ENCODE measurements at regions not wholly inside any gene's neighbourhood (a gene's known extent, or its start where the extent isn't known, plus 50 kb on each side); places are given as distances from the start of the nearest gene placed in this dataset.

DNA sequence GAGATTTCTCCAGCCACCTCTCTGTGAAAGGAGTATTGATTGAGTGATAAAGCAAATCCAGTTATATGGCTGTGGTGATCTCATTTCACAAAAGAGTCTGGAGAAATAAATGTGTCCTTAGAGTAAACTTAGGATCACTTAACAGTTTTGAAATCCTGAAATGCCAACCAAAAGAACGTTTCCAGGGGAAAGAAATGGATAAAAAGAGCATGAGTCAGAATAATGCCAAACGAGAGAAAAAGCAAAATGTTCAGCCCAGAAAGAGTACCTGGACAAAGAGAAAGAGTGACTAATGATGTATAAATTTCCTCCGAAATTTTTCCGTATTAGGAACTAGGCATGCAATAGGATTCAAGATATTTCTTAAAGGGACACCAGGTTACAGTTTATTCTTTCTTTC is 463.1 kb upstream of the CDH10 start:
- H3K4me3 Mint-ChIP-seq: no peak overlapping the region
- H3K27ac Mint-ChIP-seq: no peak overlapping the region
- no peaks in the 10 kb centered on the region for H3K36me3 Mint-ChIP-seq (ENCODE audit: low read depth)

DNA sequence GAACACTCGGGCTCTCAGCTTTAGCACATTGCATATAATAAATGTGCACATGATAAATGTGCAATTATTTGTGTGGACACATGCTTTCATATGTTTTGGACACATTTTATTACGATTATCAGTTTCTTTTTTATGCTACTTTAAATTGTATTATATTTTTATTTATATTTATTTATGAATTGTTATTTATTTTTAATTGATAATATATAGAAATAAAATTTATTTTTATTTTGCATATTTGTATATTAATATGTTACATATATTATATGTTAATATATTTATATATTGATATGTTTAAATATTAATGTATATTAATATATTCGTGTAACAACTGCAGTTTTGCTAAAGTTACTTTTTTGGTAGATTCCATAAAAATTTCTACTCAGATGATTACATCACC is 454.8 kb upstream of the CDH10 start:
- no peak for DNase-seq
- Mint-ChIP-seq H3K27me3 (ENCODE audit: insufficient read depth) (no peaks in the 10 kb centered on the region; the same call in 1 of the 2 replicates), H3K27ac (no peak overlapping the region), H3K4me1 (ENCODE audit: low read depth) (no peaks in the 10 kb centered on the region), H3K4me3 (no peak overlapping the region), H3K9me3 (peaks cover 33% of the 10 kb centered on the region), H3K36me3 (ENCODE audit: low read depth) (no peaks in the 10 kb centered on the region)
- TF ChIP-seq, protein P1, sequence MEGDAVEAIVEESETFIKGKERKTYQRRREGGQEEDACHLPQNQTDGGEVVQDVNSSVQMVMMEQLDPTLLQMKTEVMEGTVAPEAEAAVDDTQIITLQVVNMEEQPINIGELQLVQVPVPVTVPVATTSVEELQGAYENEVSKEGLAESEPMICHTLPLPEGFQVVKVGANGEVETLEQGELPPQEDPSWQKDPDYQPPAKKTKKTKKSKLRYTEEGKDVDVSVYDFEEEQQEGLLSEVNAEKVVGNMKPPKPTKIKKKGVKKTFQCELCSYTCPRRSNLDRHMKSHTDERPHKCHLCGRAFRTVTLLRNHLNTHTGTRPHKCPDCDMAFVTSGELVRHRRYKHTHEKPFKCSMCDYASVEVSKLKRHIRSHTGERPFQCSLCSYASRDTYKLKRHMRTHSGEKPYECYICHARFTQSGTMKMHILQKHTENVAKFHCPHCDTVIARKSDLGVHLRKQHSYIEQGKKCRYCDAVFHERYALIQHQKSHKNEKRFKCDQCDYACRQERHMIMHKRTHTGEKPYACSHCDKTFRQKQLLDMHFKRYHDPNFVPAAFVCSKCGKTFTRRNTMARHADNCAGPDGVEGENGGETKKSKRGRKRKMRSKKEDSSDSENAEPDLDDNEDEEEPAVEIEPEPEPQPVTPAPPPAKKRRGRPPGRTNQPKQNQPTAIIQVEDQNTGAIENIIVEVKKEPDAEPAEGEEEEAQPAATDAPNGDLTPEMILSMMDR (IDR thresholded peaks at IDR 0.05): no peak

More for the DNA sequence above, 463.1 kb upstream of the CDH10 start:
- Mint-ChIP-seq H3K27me3 (ENCODE audit: insufficient read depth) (no peaks in the 10 kb centered on the region), H3K9me3 (peaks cover 17% of the 10 kb centered on the region), H3K4me1 (ENCODE audit: low read depth) (no peaks in the 10 kb centered on the region)
- no peak for DNase-seq
- TF ChIP-seq, protein P1 (IDR thresholded peaks at IDR 0.05): no peak

DNA sequence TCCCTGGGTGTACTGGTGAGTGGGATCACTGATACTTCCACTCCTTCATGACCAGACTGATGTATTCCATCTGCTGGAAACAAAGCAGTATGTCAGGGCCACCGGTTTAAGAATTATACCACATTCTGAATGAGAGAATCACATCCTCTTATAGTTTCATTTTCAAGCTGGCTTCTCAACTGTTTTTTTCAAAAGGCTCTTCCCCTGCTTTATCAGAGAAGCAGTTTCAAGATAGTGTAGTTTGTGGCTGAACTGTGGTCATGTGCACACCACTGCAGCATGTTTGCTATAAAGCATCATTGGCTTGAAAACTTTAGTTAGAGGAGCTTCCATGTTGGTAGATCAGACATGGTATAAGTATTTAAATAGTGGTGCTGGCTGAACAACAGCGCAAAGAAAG is 450.5 kb upstream of the CDH10 start:
- H3K4me3 Mint-ChIP-seq: no peak overlapping the region
- no peak for DNase-seq
- no peaks in the 10 kb centered on the region for H3K27me3 Mint-ChIP-seq (ENCODE audit: insufficient read depth)
- H3K4me1 Mint-ChIP-seq (ENCODE audit: low read depth): no peaks in the 10 kb centered on the region
- no peaks in the 10 kb centered on the region for H3K36me3 Mint-ChIP-seq (ENCODE audit: low read depth)
- H3K9me3 Mint-ChIP-seq: peaks cover 28% of the 10 kb centered on the region
- TF ChIP-seq, protein P1 (IDR thresholded peaks at IDR 0.05): no peak
- no peak overlapping the region for H3K27ac Mint-ChIP-seq

DNA sequence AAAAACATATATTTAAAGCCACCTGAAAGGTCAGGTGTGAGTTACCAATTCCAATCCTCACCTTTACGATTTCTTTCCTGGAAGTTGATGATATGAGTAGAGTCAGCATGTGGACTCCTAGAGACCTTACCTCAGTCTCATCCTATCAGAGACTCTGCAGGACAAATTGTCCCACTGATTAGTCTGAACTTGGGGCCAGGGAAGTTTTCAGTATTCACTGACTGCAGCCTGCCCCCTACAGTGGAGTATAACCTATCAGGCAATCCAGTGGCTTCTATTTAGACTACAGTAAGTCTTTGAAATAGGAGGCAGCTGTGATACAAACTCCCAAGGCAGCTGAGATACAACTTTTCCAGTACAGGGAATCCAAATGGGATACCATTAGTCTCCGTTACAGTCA is 449.4 kb upstream of the CDH10 start:
- no peak overlapping the region for H3K27ac Mint-ChIP-seq
- no peak for DNase-seq
- H3K4me3 Mint-ChIP-seq: no peak overlapping the region
- no peaks in the 10 kb centered on the region for H3K4me1 Mint-ChIP-seq (ENCODE audit: low read depth)
- TF ChIP-seq, protein P1 (IDR thresholded peaks at IDR 0.05): no peak
- H3K36me3 Mint-ChIP-seq (ENCODE audit: low read depth): no peaks in the 10 kb centered on the region
- no peaks in the 10 kb centered on the region for H3K27me3 Mint-ChIP-seq (ENCODE audit: insufficient read depth)
- peaks cover 30% of the 10 kb centered on the region for H3K9me3 Mint-ChIP-seq

DNA sequence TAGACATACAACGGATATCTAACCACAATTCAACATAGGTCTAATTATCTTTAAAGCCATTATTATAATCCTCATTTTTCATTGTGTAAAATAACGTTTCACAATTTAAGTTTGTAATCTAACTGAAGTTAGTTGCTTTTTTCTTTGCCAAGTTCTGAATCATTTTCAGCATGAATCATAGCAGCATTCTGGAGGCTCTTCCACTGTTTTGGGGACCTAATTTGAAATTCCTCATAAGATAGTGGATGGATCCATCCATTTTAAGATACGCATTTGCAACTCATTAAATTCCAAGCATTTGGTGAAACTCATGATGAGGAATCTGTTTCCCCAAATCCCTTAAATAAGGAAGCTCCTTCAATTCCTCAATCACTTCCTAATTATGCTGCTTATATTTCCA is 447.1 kb upstream of the CDH10 start:
- TF ChIP-seq, protein P1 (IDR thresholded peaks at IDR 0.05): no peak
- no peak overlapping the region for H3K4me3 Mint-ChIP-seq
- H3K36me3 Mint-ChIP-seq (ENCODE audit: low read depth): no peaks in the 10 kb centered on the region
- no peak for DNase-seq
- H3K4me1 Mint-ChIP-seq (ENCODE audit: low read depth): no peaks in the 10 kb centered on the region
- H3K27me3 Mint-ChIP-seq (ENCODE audit: insufficient read depth): no peaks in the 10 kb centered on the region
- no peak overlapping the region for H3K27ac Mint-ChIP-seq
- peaks cover 15% of the 10 kb centered on the region for H3K9me3 Mint-ChIP-seq

DNA sequence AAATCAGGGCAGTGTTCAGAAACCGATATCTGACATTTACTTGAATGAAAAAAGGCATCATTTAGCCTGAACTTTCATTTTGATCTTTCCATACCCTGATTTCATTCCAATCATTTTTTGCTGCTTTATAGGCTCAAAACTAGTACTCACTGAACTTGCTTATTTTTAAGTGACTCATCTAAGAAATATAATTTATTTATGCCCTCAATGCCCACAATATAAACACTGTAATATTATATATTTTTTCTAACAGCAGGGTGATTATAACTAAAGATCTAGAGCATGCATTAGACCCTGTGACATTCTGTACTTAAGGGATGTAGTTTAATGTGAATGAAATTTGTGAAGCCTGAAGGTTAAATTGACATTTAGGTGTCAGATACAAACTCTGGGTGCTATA is 446.1 kb upstream of the CDH10 start:
- DNase-seq: no peak
- no peaks in the 10 kb centered on the region for H3K27me3 Mint-ChIP-seq (ENCODE audit: insufficient read depth)
- no peaks in the 10 kb centered on the region for H3K4me1 Mint-ChIP-seq (ENCODE audit: low read depth)
- no peak overlapping the region for H3K4me3 Mint-ChIP-seq
- peaks cover 11% of the 10 kb centered on the region for H3K9me3 Mint-ChIP-seq
- H3K27ac Mint-ChIP-seq: no peak overlapping the region
- TF ChIP-seq, protein P1 (IDR thresholded peaks at IDR 0.05): no peak
- no peaks in the 10 kb centered on the region for H3K36me3 Mint-ChIP-seq (ENCODE audit: low read depth)
